ENCODE measurements at regions not wholly inside any gene's neighbourhood (a gene's known extent, or its start where the extent isn't known, plus 50 kb on each side); places are given as distances from the start of the nearest gene placed in this dataset.
"Not testable (repeated sequence)": the region's sequence is repeated elsewhere in the genome, so short reads cannot be mapped to it uniquely, and the experiment has no call there.

GRCh38 chr6:88422831-88423230 lies 256.7 kb upstream of the CNR1 start:
- no peaks in the 10 kb centered on the region for H3K36me3 ChIP-seq (ENCODE audit: control insufficient read depth, insufficient read depth, low read length)
- no peak overlapping the region for H3K4me3 ChIP-seq (ENCODE audit: low read depth, low read length)
- no peaks in the 10 kb centered on the region for H3K27me3 ChIP-seq (ENCODE audit: control insufficient read depth, insufficient read depth, low read length)
- no peak for TF ChIP-seq CTCF (IDR thresholded peaks at IDR 0.05; ENCODE audit: insufficient read depth, low read length, poor library complexity, severe bottlenecking)
- no peak for DNase-seq (ENCODE audit: low read depth)

- not testable (repeated sequence) for H3K36me3 ChIP-seq (ENCODE audit: control insufficient read depth, insufficient read depth, low read length); H3K27me3 ChIP-seq (ENCODE audit: control insufficient read depth, insufficient read depth, low read length); DNase-seq (ENCODE audit: low read depth); H3K4me3 ChIP-seq (ENCODE audit: low read depth, low read length)
Observed at GRCh38 chr6:88420967-88421488, 254.9 kb upstream of the CNR1 start.

GRCh38 chr6:88418921-88419810 lies 253.0 kb upstream of the CNR1 start:
- H3K27me3 ChIP-seq (ENCODE audit: control insufficient read depth, insufficient read depth, low read length); DNase-seq (ENCODE audit: low read depth); H3K4me3 ChIP-seq (ENCODE audit: low read depth, low read length); H3K36me3 ChIP-seq (ENCODE audit: control insufficient read depth, insufficient read depth, low read length): not testable (repeated sequence)

- H3K4me3 ChIP-seq (ENCODE audit: low read depth, low read length); H3K27me3 ChIP-seq (ENCODE audit: control insufficient read depth, insufficient read depth, low read length); H3K36me3 ChIP-seq (ENCODE audit: control insufficient read depth, insufficient read depth, low read length); DNase-seq (ENCODE audit: low read depth): not testable (repeated sequence)
Observed at GRCh38 chr6:88417361-88417760, 251.2 kb upstream of the CNR1 start.

- DNase-seq (ENCODE audit: low read depth): no peak
- no peak for TF ChIP-seq CTCF (IDR thresholded peaks at IDR 0.05; ENCODE audit: insufficient read depth, low read length, poor library complexity, severe bottlenecking)
- H3K36me3 ChIP-seq (ENCODE audit: control insufficient read depth, insufficient read depth, low read length): no peaks in the 10 kb centered on the region
- H3K4me3 ChIP-seq (ENCODE audit: low read depth, low read length): no peak overlapping the region
- H3K27me3 ChIP-seq (ENCODE audit: control insufficient read depth, insufficient read depth, low read length): no peaks in the 10 kb centered on the region
Observed at GRCh38 chr6:88413459-88413858, 247.3 kb upstream of the CNR1 start.

GRCh38 chr6:88408355-88408754 lies 242.2 kb upstream of the CNR1 start:
- DNase-seq (ENCODE audit: low read depth): not testable (repeated sequence)

GRCh38 chr6:88406674-88407073 lies 240.5 kb upstream of the CNR1 start:
- H3K27me3 ChIP-seq (ENCODE audit: control insufficient read depth, insufficient read depth, low read length); H3K4me3 ChIP-seq (ENCODE audit: low read depth, low read length); DNase-seq (ENCODE audit: low read depth): not testable (repeated sequence)

More at GRCh38 chr6:88408355-88408754, 242.2 kb upstream of the CNR1 start:
- not testable (repeated sequence) for H3K4me3 ChIP-seq (ENCODE audit: low read depth, low read length); H3K27me3 ChIP-seq (ENCODE audit: control insufficient read depth, insufficient read depth, low read length); H3K36me3 ChIP-seq (ENCODE audit: control insufficient read depth, insufficient read depth, low read length)

GRCh38 chr6:88403486-88403885 lies 237.3 kb upstream of the CNR1 start:
- H3K36me3 ChIP-seq (ENCODE audit: control insufficient read depth, insufficient read depth, low read length): no peaks in the 10 kb centered on the region
- H3K27me3 ChIP-seq (ENCODE audit: control insufficient read depth, insufficient read depth, low read length): no peaks in the 10 kb centered on the region
- no peak overlapping the region for H3K4me3 ChIP-seq (ENCODE audit: low read depth, low read length)
- no peak for DNase-seq (ENCODE audit: low read depth)
- no peak for TF ChIP-seq CTCF (IDR thresholded peaks at IDR 0.05; ENCODE audit: insufficient read depth, low read length, poor library complexity, severe bottlenecking)

More at GRCh38 chr6:88406674-88407073, 240.5 kb upstream of the CNR1 start:
- not testable (repeated sequence) for H3K36me3 ChIP-seq (ENCODE audit: control insufficient read depth, insufficient read depth, low read length)

All from kidney epithelial cell (primary cell).